ENCODE measurements at regions not wholly inside any gene's neighbourhood (a gene's known extent, or its start where the extent isn't known, plus 50 kb on each side); places are given as distances from the start of the nearest gene placed in this dataset.

GRCh38 chr5:89916131-89916530 is 493.4 kb downstream of the CETN3 start:
- TF ChIP-seq CTCF (IDR thresholded peaks at IDR 0.05): no peak
- TF ChIP-seq POLR2A (IDR thresholded peaks at IDR 0.05): no peak
- no peak for TF ChIP-seq POLR2AphosphoS5 (IDR thresholded peaks at IDR 0.05)
- TF ChIP-seq EP300 (IDR thresholded peaks at IDR 0.05): no peak
